Inflammatory macrophage treated with lipopolysaccharide for 4 hours (primary cell): ENCODE measurements at regions not wholly inside any gene's neighbourhood (a gene's known extent, or its start where the extent isn't known, plus 50 kb on each side); places are given as distances from the start of the nearest gene placed in this dataset.

Experiments used
- DNase-seq: peaks from one replicate; pipeline ENCODE4 v3.0.0-alpha.2; 2020

DNA sequence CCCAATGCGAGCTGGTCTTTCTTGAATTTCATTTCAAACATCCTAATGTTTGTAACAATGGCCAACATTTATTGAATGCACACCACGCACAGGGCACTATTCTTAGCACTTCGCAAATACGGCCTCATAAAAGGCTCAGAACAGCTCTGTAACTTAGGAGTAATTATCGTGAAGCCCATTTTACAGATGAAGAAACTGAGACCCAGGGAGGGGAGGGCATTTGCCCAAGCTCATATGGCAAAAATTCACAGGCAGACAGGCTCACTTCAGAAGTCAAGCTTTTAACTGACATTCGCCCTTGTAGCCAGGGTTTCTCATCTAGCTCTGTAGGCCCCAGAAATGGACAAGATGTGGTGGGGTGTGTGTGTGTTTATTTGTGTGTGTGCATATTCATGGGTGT is 60.3 kb upstream of the TBX3 start:
- no peak for DNase-seq

DNA sequence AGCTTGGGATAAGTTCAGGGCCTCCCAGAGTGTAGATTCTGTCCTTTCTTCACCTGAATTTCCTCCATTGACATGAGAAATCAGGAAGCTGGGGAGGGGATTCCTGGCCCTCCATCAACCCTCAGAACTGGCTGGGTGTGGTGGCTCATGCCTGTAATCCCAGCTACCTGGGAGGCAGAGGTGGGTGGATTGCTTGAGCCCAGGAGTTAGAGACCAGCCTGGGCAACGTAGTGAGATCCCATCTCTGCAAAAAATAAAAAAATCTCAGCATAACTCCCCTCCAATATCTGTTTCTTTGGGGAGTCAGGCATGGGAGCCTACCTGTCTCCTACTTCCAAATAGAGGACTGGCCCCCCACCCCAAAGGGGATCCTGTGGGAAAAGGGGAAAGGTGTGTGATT is 59.8 kb upstream of the TBX3 start:
- DNase-seq: no peak

DNA sequence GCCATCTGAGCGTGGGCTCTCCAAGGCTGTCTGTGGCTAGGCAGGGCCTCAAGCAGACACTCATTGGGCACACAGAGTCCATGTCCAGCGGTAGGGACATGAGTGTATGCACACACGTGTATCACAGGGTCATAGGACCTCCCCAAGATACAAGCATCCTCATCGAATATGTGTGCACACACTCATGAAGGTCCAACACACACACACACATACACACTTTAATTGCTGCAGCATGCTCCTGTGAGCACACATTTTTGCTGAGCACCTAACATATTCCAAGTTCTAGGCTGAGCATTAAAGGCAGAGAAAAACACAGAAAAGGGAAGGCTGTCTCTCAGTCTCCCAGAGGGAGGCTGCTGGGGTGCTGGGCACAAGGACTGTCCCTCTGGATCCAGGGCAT is 59.3 kb upstream of the TBX3 start:
- DNase-seq: no peak

DNA sequence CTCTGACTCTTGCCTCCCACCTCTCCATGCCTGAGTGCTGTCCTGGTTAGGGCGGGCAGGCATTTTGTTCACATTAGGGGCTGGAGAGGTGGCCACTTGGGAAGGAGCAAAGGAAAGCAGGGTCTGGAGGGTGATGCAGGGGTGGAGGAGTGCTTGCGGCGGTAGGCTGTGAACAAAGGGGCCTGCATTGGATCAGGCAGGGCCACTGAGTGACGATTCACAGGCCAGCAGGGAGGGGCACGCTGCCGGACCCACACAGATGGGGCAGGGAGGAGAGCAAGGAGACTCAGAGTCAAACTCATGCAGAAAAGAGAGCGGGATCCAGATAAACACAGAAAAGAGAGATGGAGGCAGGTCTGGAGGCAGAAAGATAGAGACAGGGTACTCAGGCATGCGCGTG is 58.4 kb upstream of the TBX3 start:
- no peak for DNase-seq

DNA sequence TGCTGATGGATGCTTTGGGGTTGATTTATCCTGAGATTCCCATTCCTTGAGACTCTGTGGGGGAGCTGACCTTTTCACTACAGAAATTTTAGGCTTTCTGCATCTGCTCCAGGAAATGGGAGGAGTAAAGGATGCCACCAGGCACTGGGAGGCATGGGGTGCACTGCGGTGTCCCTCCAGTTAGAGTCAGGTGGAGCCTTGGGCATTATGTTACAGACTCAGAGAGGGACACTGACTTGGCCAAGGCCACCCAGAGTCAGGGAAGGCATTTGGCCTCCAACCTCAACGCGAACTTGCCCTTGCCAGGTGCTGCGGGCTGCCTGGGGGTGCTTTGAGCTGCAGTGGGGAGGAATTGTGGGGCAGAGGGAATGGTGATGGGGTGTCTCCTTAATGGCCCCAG is 58.0 kb upstream of the TBX3 start:
- DNase-seq: no peak

DNA sequence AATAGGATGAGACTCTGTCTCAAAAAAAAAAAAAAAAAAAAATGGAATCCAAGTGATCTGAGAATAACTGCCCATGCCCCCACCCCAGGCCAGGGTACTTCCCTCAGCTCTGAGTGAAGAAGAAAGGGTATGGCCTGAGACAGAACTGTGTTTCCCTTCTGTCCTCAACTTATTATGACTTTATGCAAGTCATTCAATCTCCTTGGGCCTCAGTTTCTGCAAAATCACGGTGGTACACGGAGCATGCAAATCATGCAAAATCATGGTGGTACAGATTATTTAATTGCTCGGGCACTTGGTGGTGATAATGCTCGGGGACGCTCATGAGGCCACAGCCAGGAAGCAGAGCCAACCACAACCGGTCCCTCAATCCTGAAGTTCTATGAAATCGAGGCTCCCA is 56.5 kb upstream of the TBX3 start:
- DNase-seq: no peak

DNA sequence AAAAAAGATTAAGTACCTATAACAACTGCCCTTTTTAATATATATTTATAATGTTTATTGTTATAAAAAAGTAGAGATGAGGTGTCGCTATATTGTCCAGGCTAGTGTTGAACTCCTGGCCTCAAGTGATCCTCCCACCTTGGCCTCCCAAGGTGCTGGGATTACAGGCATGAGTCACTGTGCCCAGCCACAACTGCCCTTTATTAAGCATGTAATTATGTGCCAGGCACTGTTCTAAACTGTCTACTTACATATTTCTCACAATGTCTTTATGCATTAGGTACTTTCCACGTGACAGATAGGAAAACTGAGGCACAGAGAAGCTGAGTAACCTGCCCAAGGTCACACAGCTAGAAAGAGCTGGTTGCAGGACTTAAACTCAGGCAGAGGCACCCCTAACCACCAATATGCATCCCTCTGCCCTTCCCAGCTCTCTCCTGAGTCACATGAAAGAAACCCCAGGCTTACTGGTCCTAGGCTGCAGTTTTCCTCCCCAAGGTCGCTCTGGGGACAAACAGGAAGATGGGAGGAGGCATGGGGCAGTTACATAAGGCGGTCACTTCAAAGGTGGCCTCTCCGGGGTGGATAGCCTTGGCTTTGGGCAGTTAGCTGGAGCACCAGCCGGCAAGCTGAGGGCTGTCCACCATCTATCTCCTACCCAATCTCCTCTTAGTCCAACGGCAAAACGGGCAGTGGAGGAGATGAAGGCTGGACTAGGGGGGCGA is 54.6 kb upstream of the TBX3 start:
- DNase-seq: no peak

DNA sequence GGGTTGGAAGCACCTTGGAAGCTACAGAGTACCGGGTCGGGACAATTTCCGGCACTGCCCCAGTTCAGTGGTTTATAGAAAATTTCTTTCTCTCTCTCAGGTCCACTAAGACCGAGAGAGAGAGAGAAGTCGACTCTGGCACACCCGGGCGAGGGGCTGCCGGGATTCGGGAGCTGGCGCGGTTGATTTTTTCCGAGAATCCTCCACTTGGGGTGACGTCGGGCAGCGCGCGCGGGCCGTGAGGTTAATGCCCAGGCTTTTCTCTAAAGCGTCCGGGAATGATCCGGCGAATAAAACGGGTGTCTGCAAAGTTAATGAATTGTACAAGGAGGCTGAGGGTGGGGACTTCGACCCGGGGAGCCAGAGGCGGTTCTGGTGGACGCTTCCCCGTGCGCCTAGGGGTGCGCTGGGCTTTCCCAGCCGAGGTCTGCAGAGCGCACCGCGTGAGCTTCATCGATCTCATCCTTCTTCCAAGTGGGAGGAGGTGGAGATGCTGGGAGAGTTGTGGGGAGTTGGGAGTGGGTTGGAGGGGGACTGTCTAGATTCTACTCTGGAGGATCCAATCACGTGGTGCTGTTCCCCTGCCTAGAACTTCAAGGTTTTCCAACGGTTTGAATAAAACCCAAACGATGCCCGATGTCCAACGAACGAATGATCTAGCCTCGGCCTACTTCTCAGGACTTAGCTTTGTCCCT is 51.9 kb upstream of the TBX3 start:
- DNase-seq: no peak

DNA sequence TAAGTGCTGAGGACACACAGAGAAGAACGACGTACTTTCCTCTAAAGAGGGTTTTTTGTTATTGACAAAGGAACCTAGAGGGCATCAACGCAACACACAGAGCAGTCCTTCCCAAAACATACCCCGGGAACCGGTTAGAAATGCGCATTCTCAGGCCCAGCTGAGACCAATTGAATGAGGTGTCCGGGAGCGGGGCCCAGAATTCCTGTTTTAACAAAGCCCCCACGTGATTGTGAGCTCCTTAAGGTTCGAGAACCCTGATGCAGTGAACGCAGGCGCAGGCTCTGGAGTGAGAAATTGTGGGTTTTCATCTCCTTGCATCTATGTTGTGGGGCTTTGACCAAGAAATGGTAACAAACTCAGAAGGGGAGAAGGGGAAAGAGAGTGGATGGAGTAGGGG is 51.0 kb upstream of the TBX3 start:
- DNase-seq: no peak

DNA sequence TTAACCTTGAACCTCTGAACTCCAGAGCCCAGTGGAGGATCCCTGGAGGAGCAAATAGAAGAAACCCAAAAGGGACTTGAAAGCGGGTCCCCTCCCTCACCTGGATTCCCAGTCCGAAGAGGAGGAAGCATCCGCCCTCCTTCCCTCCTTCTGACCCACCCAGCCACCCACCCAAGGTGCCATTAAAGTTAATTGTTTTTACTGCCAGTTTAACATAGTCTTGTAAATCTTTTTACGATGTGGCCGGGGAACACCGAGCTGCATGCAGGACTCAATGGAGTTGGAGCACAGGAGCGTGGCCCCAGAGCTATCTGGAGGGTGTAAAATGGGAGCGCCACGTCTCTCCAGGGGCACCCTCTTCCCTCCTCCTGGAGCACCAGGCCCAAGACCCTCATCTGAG is 49.9 kb upstream of the TBX3 start:
- DNase-seq: no peak
